ENCODE measurements at regions not wholly inside any gene's neighbourhood (a gene's known extent, or its start where the extent isn't known, plus 50 kb on each side); places are given as distances from the start of the nearest gene placed in this dataset.

- H3K27me3 ChIP-seq (ENCODE audit: insufficient read depth, low read length): no peaks in the 10 kb centered on the region
- H4K20me1 ChIP-seq (ENCODE audit: insufficient read depth, low read length): no peaks in the 10 kb centered on the region
- H3K9me3 ChIP-seq (ENCODE audit: low read length): no peaks in the 10 kb centered on the region
- no peaks in the 10 kb centered on the region for H3K9me2 ChIP-seq (ENCODE audit: low read depth, low read length)
- no peak overlapping the region for H2AFZ ChIP-seq (ENCODE audit: low read length)
- no peak overlapping the region for H3K27ac ChIP-seq (ENCODE audit: low read depth, low read length, poor library complexity, severe bottlenecking)
- no peaks in the 10 kb centered on the region for H3K4me1 ChIP-seq (ENCODE audit: insufficient read depth, low read length, severe bottlenecking)
- no peak overlapping the region for H3K9ac ChIP-seq (ENCODE audit: low read length)
- TF ChIP-seq EZH2 (IDR thresholded peaks at IDR 0.05; ENCODE audit: borderline replicate concordance, low read length) (no peak), CTCF (IDR thresholded peaks at IDR 0.05; ENCODE audit: low read length) (no peak)
- H3K79me2 ChIP-seq (ENCODE audit: insufficient read depth, low read length): no peaks in the 10 kb centered on the region
- H3K4me3 ChIP-seq (ENCODE audit: low read depth, low read length, poor library complexity, severe bottlenecking): no peak overlapping the region
- no peaks in the 10 kb centered on the region for H3F3A ChIP-seq (ENCODE audit: insufficient read depth, low read length)
- H3K36me3 ChIP-seq (ENCODE audit: insufficient read depth, low read length): no peaks in the 10 kb centered on the region
- H3K4me2 ChIP-seq (ENCODE audit: low read length): no peak overlapping the region
Observed at GRCh38 chr6:144857086-144857485, 572.0 kb downstream of the UTRN start.

GRCh38 chr6:144862769-144863168 lies 577.6 kb downstream of the UTRN start:
- Histone ChIP-seq H3F3A (ENCODE audit: insufficient read depth, low read length) (no peaks in the 10 kb centered on the region), H3K79me2 (ENCODE audit: insufficient read depth, low read length) (no peaks in the 10 kb centered on the region), H3K36me3 (ENCODE audit: insufficient read depth, low read length) (no peaks in the 10 kb centered on the region), H3K4me1 (ENCODE audit: insufficient read depth, low read length, severe bottlenecking) (no peaks in the 10 kb centered on the region), H3K9me3 (ENCODE audit: low read length) (peaks cover 4% of the 10 kb centered on the region; the same call in 1 of the 2 replicates), H3K9me2 (ENCODE audit: low read depth, low read length) (no peaks in the 10 kb centered on the region), H3K9ac (ENCODE audit: low read length) (no peak overlapping the region), H2AFZ (ENCODE audit: low read length) (no peak overlapping the region), H3K4me3 (ENCODE audit: low read depth, low read length, poor library complexity, severe bottlenecking) (no peak overlapping the region), H3K4me2 (ENCODE audit: low read length) (no peak overlapping the region), H3K27ac (ENCODE audit: low read depth, low read length, poor library complexity, severe bottlenecking) (no peak overlapping the region), H3K27me3 (ENCODE audit: insufficient read depth, low read length) (no peaks in the 10 kb centered on the region), H4K20me1 (ENCODE audit: insufficient read depth, low read length) (no peaks in the 10 kb centered on the region)
- TF ChIP-seq CTCF (IDR thresholded peaks at IDR 0.05; ENCODE audit: low read length) (no peak), EZH2 (IDR thresholded peaks at IDR 0.05; ENCODE audit: borderline replicate concordance, low read length) (no peak)

GRCh38 chr6:144867761-144868160 lies 582.6 kb downstream of the UTRN start:
- Histone ChIP-seq H3F3A (ENCODE audit: insufficient read depth, low read length) (no peaks in the 10 kb centered on the region), H3K4me3 (ENCODE audit: low read depth, low read length, poor library complexity, severe bottlenecking) (no peak overlapping the region), H3K4me2 (ENCODE audit: low read length) (no peak overlapping the region), H3K9me3 (ENCODE audit: low read length) (no peaks in the 10 kb centered on the region), H3K9ac (ENCODE audit: low read length) (no peak overlapping the region), H4K20me1 (ENCODE audit: insufficient read depth, low read length) (no peaks in the 10 kb centered on the region), H3K79me2 (ENCODE audit: insufficient read depth, low read length) (no peaks in the 10 kb centered on the region), H3K36me3 (ENCODE audit: insufficient read depth, low read length) (no peaks in the 10 kb centered on the region), H3K27me3 (ENCODE audit: insufficient read depth, low read length) (no peaks in the 10 kb centered on the region), H3K4me1 (ENCODE audit: insufficient read depth, low read length, severe bottlenecking) (no peaks in the 10 kb centered on the region), H3K9me2 (ENCODE audit: low read depth, low read length) (no peaks in the 10 kb centered on the region), H2AFZ (ENCODE audit: low read length) (no peak overlapping the region), H3K27ac (ENCODE audit: low read depth, low read length, poor library complexity, severe bottlenecking) (no peak overlapping the region)
- TF ChIP-seq EZH2 (IDR thresholded peaks at IDR 0.05; ENCODE audit: borderline replicate concordance, low read length): no peak

GRCh38 chr6:144870782-144871181 lies 585.6 kb downstream of the UTRN start:
- no peaks in the 10 kb centered on the region for H3K9me3 ChIP-seq (ENCODE audit: low read length)
- no peaks in the 10 kb centered on the region for H3K27me3 ChIP-seq (ENCODE audit: insufficient read depth, low read length)
- no peaks in the 10 kb centered on the region for H3F3A ChIP-seq (ENCODE audit: insufficient read depth, low read length)
- TF ChIP-seq CTCF (IDR thresholded peaks at IDR 0.05; ENCODE audit: low read length) (no peak), EZH2 (IDR thresholded peaks at IDR 0.05; ENCODE audit: borderline replicate concordance, low read length) (no peak)
- H3K4me2 ChIP-seq (ENCODE audit: low read length): no peak overlapping the region
- H3K4me1 ChIP-seq (ENCODE audit: insufficient read depth, low read length, severe bottlenecking): no peaks in the 10 kb centered on the region
- H3K9ac ChIP-seq (ENCODE audit: low read length): no peak overlapping the region
- H3K4me3 ChIP-seq (ENCODE audit: low read depth, low read length, poor library complexity, severe bottlenecking): no peak overlapping the region
- H3K36me3 ChIP-seq (ENCODE audit: insufficient read depth, low read length): no peaks in the 10 kb centered on the region
- no peak overlapping the region for H2AFZ ChIP-seq (ENCODE audit: low read length)
- H3K27ac ChIP-seq (ENCODE audit: low read depth, low read length, poor library complexity, severe bottlenecking): no peak overlapping the region
- H3K79me2 ChIP-seq (ENCODE audit: insufficient read depth, low read length): no peaks in the 10 kb centered on the region
- H3K9me2 ChIP-seq (ENCODE audit: low read depth, low read length): no peaks in the 10 kb centered on the region
- no peaks in the 10 kb centered on the region for H4K20me1 ChIP-seq (ENCODE audit: insufficient read depth, low read length)

All from OCI-LY1 (cell line).